ENCODE measurements at regions not wholly inside any gene's neighbourhood (a gene's known extent, or its start where the extent isn't known, plus 50 kb on each side); places are given as distances from the start of the nearest gene placed in this dataset.

DNA sequence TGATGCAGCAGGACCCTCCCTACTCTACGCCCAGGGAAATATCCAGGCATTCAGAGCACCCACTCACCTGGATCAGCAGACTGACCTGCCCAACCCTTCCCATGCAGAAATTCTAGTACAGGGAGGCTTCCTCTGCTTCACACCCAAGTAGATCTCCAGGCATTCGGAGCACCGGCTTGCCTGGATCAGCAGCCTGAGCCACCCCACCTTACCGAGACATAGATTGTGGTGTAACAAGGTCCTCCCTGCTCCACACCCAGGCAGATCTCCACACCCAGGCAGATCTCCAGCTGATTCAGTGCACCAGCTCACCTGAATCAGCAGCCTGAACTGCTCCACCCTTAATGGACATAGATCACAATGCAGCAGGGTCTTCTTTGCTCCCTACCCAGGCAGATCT lies 215.1 kb upstream of the CPEB2 start (continued):
- TF ChIP-seq ATF2 (IDR thresholded peaks at IDR 0.05; ENCODE audit: low read length) (no peak), JUN (IDR thresholded peaks at IDR 0.05; ENCODE audit: low read depth, low read length) (no peak), SUZ12 (IDR thresholded peaks at IDR 0.05; ENCODE audit: low read length) (no peak), SIRT6 (IDR thresholded peaks at IDR 0.05; ENCODE audit: low read length) (no peak), CTBP2 (IDR thresholded peaks at IDR 0.05; ENCODE audit: borderline replicate concordance, insufficient read depth, insufficient read length, low read length) (no peak), SRF (IDR thresholded peaks at IDR 0.05; ENCODE audit: low read depth, low read length) (no peak)

Measured in H1 (cell line).